SK-N-SH (cell line): ENCODE measurements at regions not wholly inside any gene's neighbourhood (a gene's known extent, or its start where the extent isn't known, plus 50 kb on each side); places are given as distances from the start of the nearest gene placed in this dataset.

Experiments used
- CTCF ChIA-PET: fragments of 300-600, 350-600 bp; formaldehyde crosslinking; extraction: SDS; loops from one replicate; lab custom pipeline; 2021; lab: Yijun Ruan, JAX
- POLR2A ChIA-PET: fragments of 350-600 bp; sonication (Branson Sonifier 250); formaldehyde crosslinking; extraction: SDS; loops from one replicate; lab custom pipeline; 2020; ENCODE audit warnings: antibody characterized with exemption, inconsistent platforms; lab: Yijun Ruan, JAX
- DNase-seq: peaks from one replicate; pipeline ENCODE4 v3.0.0; 2012
- H2AFZ ChIP-seq: fragments of 200-600 bp; sonication (generic); 2 replicates; pipeline ENCODE4 v1.8.1; 2016; ENCODE audit warnings: antibody characterized with exemption, mild to moderate bottlenecking, low read depth
- H3F3A ChIP-seq: fragments of 200-600 bp; sonication (generic); replicated peaks from 2 replicates; pipeline ENCODE3; 2016; ENCODE audit warnings: antibody characterized with exemption, mild to moderate bottlenecking; ENCODE audit not compliant: insufficient read depth
- H3K27ac ChIP-seq, 2 experiments: fragments of 200-500 bp in 1 of 2; fragments of 200-600 bp in 1 of 2; sonication (Bioruptor generic) in 1 of 2; sonication (generic), shearing (Covaris generic) in 1 of 2; 2 replicates each; pipeline versions ENCODE4 v1.5.1 to v1.6.1; 2014 to 2016; ENCODE audit warnings: low read depth in 2 of 2, inconsistent platforms in 1 of 2, low read length in 1 of 2, mild to moderate bottlenecking in 1 of 2, mixed read lengths in 1 of 2
- H3K27me3 ChIP-seq: fragments of 200-600 bp; sonication (generic), shearing (Covaris generic); 2 replicates; pipeline ENCODE4 v1.6.1; 2016; ENCODE audit warnings: mixed run types; ENCODE audit not compliant: insufficient read depth
- H3K36me3 ChIP-seq, 2 experiments: fragments of 200-500 bp in 1 of 2; fragments of 200-600 bp in 1 of 2; sonication (Bioruptor generic) in 1 of 2; sonication (generic) in 1 of 2; replicated peaks in 1 of 2; 2 replicates each; pipeline versions ENCODE3 to v1.5.1; 2014 to 2016; ENCODE audit warnings: low read length in 1 of 2, mild to moderate bottlenecking in 1 of 2; ENCODE audit not compliant: insufficient read depth in 2 of 2, control insufficient read depth in 1 of 2
- H3K4me1 ChIP-seq, 2 experiments: fragments of 200-500 bp in 1 of 2; fragments of 200-600 bp in 1 of 2; sonication (Bioruptor generic) in 1 of 2; sonication (generic), shearing (Covaris generic) in 1 of 2; 2 replicates each; pipeline versions ENCODE4 v1.5.1 to v1.6.1; 2014 to 2016; ENCODE audit warnings: low read depth in 1 of 2, low read length in 1 of 2, mixed run types in 1 of 2; ENCODE audit not compliant: insufficient read depth in 2 of 2, control insufficient read depth in 1 of 2
- H3K4me2 ChIP-seq: fragments of 200-600 bp; sonication (generic), shearing (Covaris generic); 2 replicates; pipeline ENCODE4 v1.6.1; 2017; ENCODE audit warnings: mixed run types
- H3K4me3 ChIP-seq, 2 experiments: fragments of 200-500 bp in 1 of 2; fragments of 200-600 bp in 1 of 2; sonication (Bioruptor generic) in 1 of 2; sonication (generic), shearing (Covaris generic) in 1 of 2; 2 replicates each; pipeline versions ENCODE4 v1.5.1 to v1.8.1; 2014 to 2016; ENCODE audit warnings: low read depth in 2 of 2, inconsistent platforms in 1 of 2, low read length in 1 of 2, mild to moderate bottlenecking in 1 of 2, mixed read lengths in 1 of 2, moderate library complexity in 1 of 2
- H3K79me2 ChIP-seq: fragments of 200-600 bp; sonication (generic); 2 replicates; pipeline ENCODE4 v1.8.1; 2017; ENCODE audit warnings: mild to moderate bottlenecking; ENCODE audit not compliant: insufficient read depth
- H3K9ac ChIP-seq: fragments of 200-600 bp; sonication (generic); 2 replicates; pipeline ENCODE4 v1.6.1; 2017; ENCODE audit warnings: mixed run types
- H3K9me2 ChIP-seq: fragments of 200-600 bp; sonication (generic); 2 replicates; pipeline ENCODE4 v1.6.1; 2017; ENCODE audit warnings: mixed run types
- H3K9me3 ChIP-seq: fragments of 200-600 bp; sonication (generic); 2 replicates; pipeline ENCODE4 v1.6.1; 2017; ENCODE audit warnings: mixed run types, mild to moderate bottlenecking, moderate library complexity
- H4K20me1 ChIP-seq: fragments of 200-600 bp; sonication (generic); 2 replicates; pipeline ENCODE4 v1.6.1; 2017; ENCODE audit warnings: mild to moderate bottlenecking, mixed run types; ENCODE audit not compliant: insufficient read depth
- CTCF ChIP-seq: fragments of 200-600 bp; sonication (generic); IDR thresholded peaks from 2 replicates; pipeline ENCODE4 v1.6.1; 2017; ENCODE audit warnings: antibody characterized with exemption, mild to moderate bottlenecking, moderate library complexity
- ELF1 ChIP-seq: IDR thresholded peaks from 2 replicates; pipeline ENCODE4 v1.4.0; 2012
- EP300 ChIP-seq, 2 experiments: IDR thresholded peaks; 2 replicates each; pipeline versions ENCODE4 v1.4.0 to v1.6.1; 2012; ENCODE audit warnings: borderline replicate concordance in 1 of 2, low read depth in 1 of 2, low read length in 1 of 2
- EZH2phosphoT487 ChIP-seq: fragments of 200-600 bp; sonication (generic); IDR thresholded peaks from 2 replicates; pipeline ENCODE4 v1.6.1; 2017; ENCODE audit warnings: low read depth, mixed run types, mild to moderate bottlenecking, antibody characterized with exemption, moderate library complexity, borderline replicate concordance
- FOSL2 ChIP-seq: IDR thresholded peaks from 2 replicates; pipeline ENCODE4 v1.4.0; 2012; ENCODE audit warnings: low read depth, mild to moderate bottlenecking, moderate library complexity, borderline replicate concordance
- FOXJ3 ChIP-seq: sonication (generic); formaldehyde crosslinking; IDR thresholded peaks from 2 replicates; pipeline ENCODE4 v1.5.1; 2020; ENCODE audit warnings: mild to moderate bottlenecking, missing genetic modification reagents
- GABPA ChIP-seq: IDR thresholded peaks from 2 replicates; pipeline ENCODE4 v1.4.0; 2012; ENCODE audit warnings: low read depth, mild to moderate bottlenecking
- GATA2 ChIP-seq: sonication (generic); formaldehyde crosslinking; IDR thresholded peaks from 2 replicates; pipeline ENCODE4 v1.5.0; 2020; ENCODE audit warnings: mild to moderate bottlenecking, missing genetic modification reagents
- MAX ChIP-seq: IDR thresholded peaks from 2 replicates; pipeline ENCODE4 v1.4.0; 2012; ENCODE audit warnings: low read depth
- NFIC ChIP-seq: IDR thresholded peaks from 2 replicates; pipeline ENCODE4 v1.4.0; 2012; ENCODE audit warnings: borderline replicate concordance
- PBX3 ChIP-seq: IDR thresholded peaks from 2 replicates; pipeline ENCODE4; 2012
- POLR2AphosphoS5 ChIP-seq: IDR thresholded peaks from 2 replicates; pipeline ENCODE4 v1.6.1; 2012; ENCODE audit warnings: low read depth, low read length
- RCOR1 ChIP-seq: fragments of 150-350 bp; IDR thresholded peaks from 2 replicates; pipeline ENCODE4 v1.6.1; 2017; ENCODE audit warnings: antibody characterized with exemption, low read length
- RFX5 ChIP-seq: IDR thresholded peaks from 2 replicates; pipeline ENCODE4 v1.6.1; 2012; ENCODE audit warnings: mild to moderate bottlenecking, improper control_type of control experiment, low read length
- RXRA ChIP-seq: IDR thresholded peaks from 2 replicates; pipeline ENCODE4 v1.4.0; 2012; ENCODE audit warnings: low read depth, mild to moderate bottlenecking, borderline replicate concordance
- SMC3 ChIP-seq: IDR thresholded peaks from 2 replicates; pipeline ENCODE4 v1.6.1; 2012; ENCODE audit warnings: low read depth, low read length, improper control_type of control experiment
- TAF1 ChIP-seq: IDR thresholded peaks from 2 replicates; pipeline ENCODE4 v1.6.1; 2012; ENCODE audit warnings: low read depth, mild to moderate bottlenecking, low read length, moderate library complexity, borderline replicate concordance
- TCF12 ChIP-seq: IDR thresholded peaks from 2 replicates; pipeline ENCODE4 v1.4.0; 2012
- TEAD4 ChIP-seq: IDR thresholded peaks from 2 replicates; pipeline ENCODE4 v1.4.0; 2012; ENCODE audit warnings: mild to moderate bottlenecking, borderline replicate concordance; ENCODE audit not compliant: insufficient read depth
- USF1 ChIP-seq: IDR thresholded peaks from 2 replicates; pipeline ENCODE4 v1.4.0; 2012; ENCODE audit warnings: low read depth, borderline replicate concordance
- USF2 ChIP-seq: fragments of 150-350 bp; IDR thresholded peaks from 2 replicates; pipeline ENCODE4 v1.6.1; 2017; ENCODE audit warnings: antibody characterized with exemption, low read length, low read depth, borderline replicate concordance
- YY1 ChIP-seq: IDR thresholded peaks from 2 replicates; pipeline ENCODE4 v1.4.0; 2012; ENCODE audit warnings: low read depth, mild to moderate bottlenecking
- ZBTB33 ChIP-seq: IDR thresholded peaks from 2 replicates; pipeline ENCODE4 v1.4.0; 2012; ENCODE audit warnings: low read depth, borderline replicate concordance
- WGBS: methylation state at CpG from one replicate; pipeline ENCODE4 v1.1.6; 2017; ENCODE audit warnings: low lambda C conversion rate; 5-methylcytosine and 5-hydroxymethylcytosine counted together

- ChIA-PET CTCF (no interaction called here), POLR2A (no interaction called here)
- Histone ChIP-seq H3K36me3 (no peaks in the 10 kb centered on the region), H3K79me2 (no peaks in the 10 kb centered on the region), H3K27me3 (no peaks in the 10 kb centered on the region; the same call in 1 of the 2 replicates), H3K9me2 (no peaks in the 10 kb centered on the region), H4K20me1 (no peaks in the 10 kb centered on the region), H3F3A (no peaks in the 10 kb centered on the region), H2AFZ (no peak overlapping the region), H3K9ac (no peak overlapping the region), H3K4me2 (no peak overlapping the region), H3K4me3 (no peak overlapping the region), H3K9me3 (no peaks in the 10 kb centered on the region), H3K4me1 (no peaks in the 10 kb centered on the region), H3K27ac (no peak overlapping the region)
- 0% methylated on average over 4 of the region's 4 CpGs for WGBS
- no peak for TF ChIP-seq ELF1
- TF ChIP-seq POLR2AphosphoS5: no peak
- no peak for TF ChIP-seq NFIC
- no peak for TF ChIP-seq RFX5
- TF ChIP-seq PBX3: no peak
- no peak for TF ChIP-seq ZBTB33
- no peak for TF ChIP-seq TEAD4
- TF ChIP-seq EP300 (IDR thresholded peaks at IDR 0.05; ENCODE audit: borderline replicate concordance in 1 of 2, low read depth in 1 of 2, low read length in 1 of 2): no peak
- no peak for TF ChIP-seq SMC3
- TF ChIP-seq RCOR1: no peak
- TF ChIP-seq FOSL2: no peak
- TF ChIP-seq TCF12: no peak
- no peak for TF ChIP-seq TAF1
- TF ChIP-seq USF1: no peak
- TF ChIP-seq MAX: no peak
- no peak for DNase-seq
Measured at GRCh38 chr4:10311939-10312338, 145.3 kb downstream of the ZNF518B start.

GRCh38 chr4:10305816-10306215 is 151.4 kb downstream of the ZNF518B start:
- no peaks in the 10 kb centered on the region for H3K9me3 ChIP-seq
- no peaks in the 10 kb centered on the region for H3K27me3 ChIP-seq
- H3K36me3 ChIP-seq: no peaks in the 10 kb centered on the region
- no peak overlapping the region for H3K4me3 ChIP-seq
- H3K27ac ChIP-seq: no peak overlapping the region
- H4K20me1 ChIP-seq: no peaks in the 10 kb centered on the region
- no peak overlapping the region for H3K9ac ChIP-seq
- no peaks in the 10 kb centered on the region for H3K4me1 ChIP-seq
- DNase-seq: no peak
- H3K9me2 ChIP-seq: no peaks in the 10 kb centered on the region
- no peaks in the 10 kb centered on the region for H3F3A ChIP-seq
- no peak overlapping the region for H3K4me2 ChIP-seq
- H3K79me2 ChIP-seq: no peaks in the 10 kb centered on the region
- POLR2A ChIA-PET: no interaction called here
- CTCF ChIA-PET: no interaction called here
- no peak overlapping the region for H2AFZ ChIP-seq
- TF ChIP-seq TEAD4 (no peak), EZH2phosphoT487 (no peak), RXRA (no peak), EP300 (IDR thresholded peaks at IDR 0.05; ENCODE audit: borderline replicate concordance in 1 of 2, low read depth in 1 of 2, low read length in 1 of 2) (no peak), CTCF (no peak), FOXJ3 (no peak), TCF12 (no peak), USF2 (no peak), GATA2 (CRISPR knock-in tag) (no peak), GABPA (no peak), YY1 (no peak), SMC3 (no peak)
